ENCODE measurements at regions not wholly inside any gene's neighbourhood (a gene's known extent, or its start where the extent isn't known, plus 50 kb on each side); places are given as distances from the start of the nearest gene placed in this dataset.

GRCh38 chr4:55733932-55734331 is 85.7 kb upstream of the EXOC1L start:
- TF ChIP-seq CTCF (IDR thresholded peaks at IDR 0.05; ENCODE audit: low read depth, low read length, poor library complexity, severe bottlenecking): no peak
- no peak for TF ChIP-seq EZH2phosphoT487 (IDR thresholded peaks at IDR 0.05; ENCODE audit: borderline replicate concordance, low read length)
